WTC11 (cell line): ENCODE measurements at regions not wholly inside any gene's neighbourhood (a gene's known extent, or its start where the extent isn't known, plus 50 kb on each side); places are given as distances from the start of the nearest gene placed in this dataset.

Experiments
- AFF4 ChIP-seq: sonication (generic); formaldehyde crosslinking; IDR thresholded peaks from 2 replicates; pipeline ENCODE4 v1.8.1; 2023; ENCODE audit warnings: mild to moderate bottlenecking, missing genetic modification reagents, borderline replicate concordance
- CREB1 ChIP-seq: sonication (generic); formaldehyde crosslinking; IDR thresholded peaks from 2 replicates; pipeline ENCODE4 v1.8.0; 2023; ENCODE audit warnings: mild to moderate bottlenecking, missing genetic modification reagents
- CTCF ChIP-seq: fragments of 200-600 bp; IDR thresholded peaks from 2 replicates; pipeline ENCODE4 v1.8.0; 2022; ENCODE audit warnings: antibody characterized with exemption
- EMX1 ChIP-seq: fragments of 250-450 bp; sonication (Bioruptor Pico); IDR thresholded peaks from 2 replicates; pipeline ENCODE4 v1.8.0; 2021; ENCODE audit warnings: mild to moderate bottlenecking
- NFE2L1 ChIP-seq: sonication (generic); formaldehyde crosslinking; IDR thresholded peaks from 2 replicates; pipeline ENCODE4 v1.8.1; 2023; ENCODE audit warnings: missing genetic modification reagents
- NR1H2 ChIP-seq: sonication (generic); formaldehyde crosslinking; IDR thresholded peaks from 2 replicates; pipeline ENCODE4 v1.9.0; 2021; ENCODE audit warnings: mild to moderate bottlenecking, moderate library complexity, missing genetic modification reagents
- NR2C2 ChIP-seq: sonication (generic); formaldehyde crosslinking; IDR thresholded peaks from 2 replicates; pipeline ENCODE4 v1.8.0; 2022; ENCODE audit warnings: mild to moderate bottlenecking, missing genetic modification reagents
- SMAD3 ChIP-seq: sonication (generic); formaldehyde crosslinking; IDR thresholded peaks from 2 replicates; pipeline ENCODE4 v1.8.0; 2022; ENCODE audit warnings: missing genetic modification reagents, mild to moderate bottlenecking, borderline replicate concordance
- SP1 ChIP-seq: sonication (generic); formaldehyde crosslinking; conservative IDR thresholded peaks from 2 replicates; pipeline ENCODE4 v1.8.1; 2022; ENCODE audit warnings: missing genetic modification reagents
- TEAD1 ChIP-seq: sonication (generic); formaldehyde crosslinking; IDR thresholded peaks from 2 replicates; pipeline ENCODE4 v1.8.0; 2022; ENCODE audit warnings: mild to moderate bottlenecking, missing genetic modification reagents
- TEAD4 ChIP-seq: sonication (generic); formaldehyde crosslinking; IDR thresholded peaks from 2 replicates; pipeline ENCODE4 v1.8.0; 2022; ENCODE audit warnings: mild to moderate bottlenecking, missing genetic modification reagents
- ZBTB21 ChIP-seq: sonication (generic); formaldehyde crosslinking; IDR thresholded peaks from 2 replicates; pipeline ENCODE4 v1.8.1; 2023; ENCODE audit warnings: mild to moderate bottlenecking, missing genetic modification reagents, borderline replicate concordance
- TF ChIP-seq, protein P1 (sequence below): fragments of 250-450 bp; sonication (Bioruptor Pico); IDR thresholded peaks from 2 replicates; pipeline ENCODE4 v2.1.2; 2022; ENCODE audit warnings: mild to moderate bottlenecking, moderate library complexity
- TF ChIP-seq, protein P2 (sequence below): sonication (generic); formaldehyde crosslinking; IDR thresholded peaks from 2 replicates; pipeline ENCODE4 v1.8.1; 2022; ENCODE audit warnings: mild to moderate bottlenecking, missing genetic modification reagents, moderate library complexity, borderline replicate concordance

DNA sequence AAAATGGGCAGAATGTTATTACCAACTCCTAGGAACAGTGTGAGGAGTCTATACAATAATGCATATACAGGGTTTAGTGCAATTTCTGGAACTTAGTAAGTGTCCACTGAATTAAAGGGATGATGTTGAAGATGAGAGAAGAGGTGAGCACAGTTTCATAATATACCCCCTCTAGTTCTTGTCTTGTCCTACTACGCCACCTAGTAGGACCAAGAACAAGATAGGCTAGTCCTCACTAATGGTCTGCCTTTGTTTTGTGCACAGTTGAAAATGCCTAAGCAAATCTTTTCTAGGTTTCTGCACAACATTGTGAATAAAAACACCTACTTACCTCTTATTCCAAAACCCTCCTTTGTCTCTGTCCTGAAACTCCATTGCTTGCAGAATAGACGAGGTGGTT is 670.2 kb downstream of the CDH8 start:
- TF ChIP-seq SMAD3 (no peak), NFE2L1 (no peak), CTCF (no peak), TEAD1 (CRISPR knock-in tag) (no peak), NR1H2 (CRISPR knock-in tag) (no peak), TEAD4 (CRISPR knock-in tag) (no peak), ZBTB21 (CRISPR knock-in tag) (no peak), AFF4 (no peak), SP1 (CRISPR knock-in tag) (no peak), NR2C2 (CRISPR knock-in tag) (no peak), EMX1 (no peak), CREB1 (CRISPR knock-in tag) (no peak)
- TF ChIP-seq, protein P1, sequence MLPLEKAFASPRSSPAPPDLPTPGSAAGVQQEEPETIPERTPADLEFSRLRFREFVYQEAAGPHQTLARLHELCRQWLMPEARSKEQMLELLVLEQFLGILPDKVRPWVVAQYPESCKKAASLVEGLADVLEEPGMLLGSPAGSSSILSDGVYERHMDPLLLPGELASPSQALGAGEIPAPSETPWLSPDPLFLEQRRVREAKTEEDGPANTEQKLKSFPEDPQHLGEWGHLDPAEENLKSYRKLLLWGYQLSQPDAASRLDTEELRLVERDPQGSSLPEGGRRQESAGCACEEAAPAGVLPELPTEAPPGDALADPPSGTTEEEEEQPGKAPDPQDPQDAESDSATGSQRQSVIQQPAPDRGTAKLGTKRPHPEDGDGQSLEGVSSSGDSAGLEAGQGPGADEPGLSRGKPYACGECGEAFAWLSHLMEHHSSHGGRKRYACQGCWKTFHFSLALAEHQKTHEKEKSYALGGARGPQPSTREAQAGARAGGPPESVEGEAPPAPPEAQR = no peak
- TF ChIP-seq, protein P2, sequence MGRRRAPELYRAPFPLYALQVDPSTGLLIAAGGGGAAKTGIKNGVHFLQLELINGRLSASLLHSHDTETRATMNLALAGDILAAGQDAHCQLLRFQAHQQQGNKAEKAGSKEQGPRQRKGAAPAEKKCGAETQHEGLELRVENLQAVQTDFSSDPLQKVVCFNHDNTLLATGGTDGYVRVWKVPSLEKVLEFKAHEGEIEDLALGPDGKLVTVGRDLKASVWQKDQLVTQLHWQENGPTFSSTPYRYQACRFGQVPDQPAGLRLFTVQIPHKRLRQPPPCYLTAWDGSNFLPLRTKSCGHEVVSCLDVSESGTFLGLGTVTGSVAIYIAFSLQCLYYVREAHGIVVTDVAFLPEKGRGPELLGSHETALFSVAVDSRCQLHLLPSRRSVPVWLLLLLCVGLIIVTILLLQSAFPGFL (CRISPR knock-in tag) = no peak
